Loucy (cell line): ENCODE measurements at regions not wholly inside any gene's neighbourhood (a gene's known extent, or its start where the extent isn't known, plus 50 kb on each side); places are given as distances from the start of the nearest gene placed in this dataset.

ENCODE experiments used
- CTCF ChIP-seq: fragments of 200-600 bp; sonication (generic); conservative IDR thresholded peaks from 2 replicates; pipeline ENCODE4 v1.5.1; 2014; ENCODE audit warnings: mild to moderate bottlenecking, antibody characterized with exemption, low read length
- EZH2phosphoT487 ChIP-seq: fragments of 200-600 bp; IDR thresholded peaks from 2 replicates; pipeline ENCODE4 v1.6.1; 2018; ENCODE audit warnings: antibody characterized with exemption, mild to moderate bottlenecking, moderate library complexity, borderline replicate concordance

GRCh38 chr20:24048024-24048611 lies 59.5 kb upstream of the GGTLC1 start:
- no peak for TF ChIP-seq CTCF
- no peak for TF ChIP-seq EZH2phosphoT487
